ENCODE measurements at regions not wholly inside any gene's neighbourhood (a gene's known extent, or its start where the extent isn't known, plus 50 kb on each side); places are given as distances from the start of the nearest gene placed in this dataset.
"Not testable (repeated sequence)": the region's sequence is repeated elsewhere in the genome, so short reads cannot be mapped to it uniquely, and the experiment has no call there.

DNA sequence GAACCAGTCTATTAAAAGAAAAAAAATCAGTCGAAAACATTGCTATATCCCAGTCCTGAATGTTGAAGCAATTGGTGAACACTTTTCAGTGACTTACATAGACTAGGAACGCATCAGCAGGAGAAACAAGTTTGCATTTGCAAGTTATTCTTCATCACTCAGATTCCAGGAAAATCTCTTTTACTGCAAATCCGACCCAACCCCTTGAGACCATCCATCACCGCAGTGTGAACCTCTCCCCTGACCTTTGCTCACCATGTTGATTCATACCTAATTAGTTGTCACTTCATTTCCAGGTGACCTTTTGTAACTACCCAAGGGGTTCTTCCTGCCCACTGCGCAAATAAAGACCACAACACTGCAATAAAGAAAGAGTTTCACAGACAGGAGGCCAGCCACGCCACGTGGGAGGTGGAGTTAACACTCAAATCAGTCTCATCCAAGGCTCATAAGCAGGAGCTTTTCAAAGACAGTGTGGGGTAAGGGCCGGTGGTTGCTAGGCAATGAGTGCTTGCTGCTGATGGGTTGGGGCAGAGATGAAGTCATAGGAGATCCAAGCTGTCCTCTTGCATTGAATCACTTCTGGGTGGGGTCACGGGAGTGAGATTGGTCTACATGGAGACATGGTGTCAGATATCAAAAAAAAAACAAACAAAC lies 241.3 kb upstream of the TMEM132C start:
- no peak overlapping the region for H3K4me3 ChIP-seq (replicated peaks in 1 of 2; ENCODE audit: low read depth in 2 of 2, low read length in 2 of 2)
- TF ChIP-seq, protein P1, sequence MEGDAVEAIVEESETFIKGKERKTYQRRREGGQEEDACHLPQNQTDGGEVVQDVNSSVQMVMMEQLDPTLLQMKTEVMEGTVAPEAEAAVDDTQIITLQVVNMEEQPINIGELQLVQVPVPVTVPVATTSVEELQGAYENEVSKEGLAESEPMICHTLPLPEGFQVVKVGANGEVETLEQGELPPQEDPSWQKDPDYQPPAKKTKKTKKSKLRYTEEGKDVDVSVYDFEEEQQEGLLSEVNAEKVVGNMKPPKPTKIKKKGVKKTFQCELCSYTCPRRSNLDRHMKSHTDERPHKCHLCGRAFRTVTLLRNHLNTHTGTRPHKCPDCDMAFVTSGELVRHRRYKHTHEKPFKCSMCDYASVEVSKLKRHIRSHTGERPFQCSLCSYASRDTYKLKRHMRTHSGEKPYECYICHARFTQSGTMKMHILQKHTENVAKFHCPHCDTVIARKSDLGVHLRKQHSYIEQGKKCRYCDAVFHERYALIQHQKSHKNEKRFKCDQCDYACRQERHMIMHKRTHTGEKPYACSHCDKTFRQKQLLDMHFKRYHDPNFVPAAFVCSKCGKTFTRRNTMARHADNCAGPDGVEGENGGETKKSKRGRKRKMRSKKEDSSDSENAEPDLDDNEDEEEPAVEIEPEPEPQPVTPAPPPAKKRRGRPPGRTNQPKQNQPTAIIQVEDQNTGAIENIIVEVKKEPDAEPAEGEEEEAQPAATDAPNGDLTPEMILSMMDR (IDR thresholded peaks at IDR 0.05; ENCODE audit: low read depth, low read length) = no peak
- no peak for DNase-seq (ENCODE audit: low read depth in 2 of 2)

DNA sequence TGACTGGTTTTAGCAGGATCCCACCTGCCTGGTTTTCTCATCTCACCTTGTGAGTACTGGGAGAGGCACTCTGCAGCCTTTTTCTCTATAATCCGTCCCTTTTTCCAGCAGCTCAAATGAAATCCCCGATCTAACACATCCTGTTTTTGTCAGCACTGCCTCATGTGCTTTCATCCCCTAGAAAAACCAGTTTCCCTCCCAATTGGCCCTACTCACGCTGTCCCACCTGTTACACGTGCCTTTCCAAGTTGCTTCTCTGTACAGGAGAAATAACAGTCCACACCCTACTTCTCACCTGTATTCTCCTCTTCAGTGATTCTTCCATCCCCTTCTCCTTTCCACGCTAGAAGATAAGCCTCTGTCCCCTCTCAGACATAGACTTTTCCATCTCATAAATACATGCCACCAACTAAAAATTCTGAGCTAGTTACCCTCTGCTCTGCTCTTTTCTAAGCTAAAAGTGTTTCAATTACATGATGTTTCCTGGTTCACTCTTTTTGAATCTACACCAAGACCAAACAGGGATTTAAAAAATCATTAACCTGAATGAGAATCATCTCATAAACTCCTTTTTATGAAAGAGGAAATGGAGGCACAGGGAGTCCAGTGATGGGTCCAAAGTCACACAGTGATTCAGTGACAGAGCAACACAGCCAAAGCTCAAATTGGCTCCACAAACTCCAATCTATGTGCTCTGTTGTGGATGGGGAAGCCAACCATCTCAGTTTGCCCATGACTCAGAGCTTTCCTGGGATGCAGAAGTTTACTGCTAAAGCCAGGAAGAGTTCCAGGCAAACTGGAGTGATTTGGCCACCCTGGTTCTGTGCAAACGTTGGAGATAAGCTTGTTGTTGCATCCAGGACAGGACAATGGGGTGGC lies 240.0 kb upstream of the TMEM132C start:
- no peak for DNase-seq (ENCODE audit: low read depth in 2 of 2)
- H3K4me3 ChIP-seq (replicated peaks in 1 of 2; ENCODE audit: low read depth in 2 of 2, low read length in 2 of 2) = no peak overlapping the region
- TF ChIP-seq, protein P1 (IDR thresholded peaks at IDR 0.05; ENCODE audit: low read depth, low read length) = no peak

DNA sequence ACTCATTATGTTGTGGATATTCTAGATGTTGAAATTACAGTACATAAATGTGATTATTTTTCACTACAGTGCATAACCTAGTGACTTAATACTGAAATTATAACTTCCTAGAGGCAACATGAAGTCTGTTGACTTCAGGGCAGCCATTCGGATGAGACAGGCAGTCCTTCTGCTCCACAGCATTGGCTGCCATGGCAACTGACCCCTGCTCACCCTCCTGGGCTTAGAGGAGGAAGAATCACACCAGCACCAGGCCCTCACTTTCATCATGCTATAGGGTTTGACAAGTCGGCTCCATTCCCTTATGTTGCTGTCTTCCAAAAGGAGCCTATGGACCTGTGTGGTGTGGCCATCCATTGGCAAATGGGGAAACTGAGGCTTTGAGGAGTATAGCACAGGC lies 233.5 kb upstream of the TMEM132C start:
- DNase-seq (ENCODE audit: low read depth in 2 of 2) = no peak
- TF ChIP-seq, protein P1 (IDR thresholded peaks at IDR 0.05; ENCODE audit: low read depth, low read length) = no peak
- no peak overlapping the region for H3K4me3 ChIP-seq (replicated peaks in 1 of 2; ENCODE audit: low read depth in 2 of 2, low read length in 2 of 2)

GRCh38 chr12:128040971-128041370 lies 226.0 kb upstream of the TMEM132C start:
- TF ChIP-seq, protein P1 (IDR thresholded peaks at IDR 0.05; ENCODE audit: low read depth, low read length) = no peak
- DNase-seq (ENCODE audit: low read depth in 2 of 2) = no peak
- H3K4me3 ChIP-seq (replicated peaks in 1 of 2; ENCODE audit: low read depth in 2 of 2, low read length in 2 of 2) = no peak overlapping the region

- H3K4me3 ChIP-seq (replicated peaks in 1 of 2; ENCODE audit: low read depth in 2 of 2, low read length in 2 of 2); DNase-seq (ENCODE audit: low read depth in 2 of 2): not testable (repeated sequence)
Observed at GRCh38 chr12:128042283-128042682, 224.7 kb upstream of the TMEM132C start.

DNA sequence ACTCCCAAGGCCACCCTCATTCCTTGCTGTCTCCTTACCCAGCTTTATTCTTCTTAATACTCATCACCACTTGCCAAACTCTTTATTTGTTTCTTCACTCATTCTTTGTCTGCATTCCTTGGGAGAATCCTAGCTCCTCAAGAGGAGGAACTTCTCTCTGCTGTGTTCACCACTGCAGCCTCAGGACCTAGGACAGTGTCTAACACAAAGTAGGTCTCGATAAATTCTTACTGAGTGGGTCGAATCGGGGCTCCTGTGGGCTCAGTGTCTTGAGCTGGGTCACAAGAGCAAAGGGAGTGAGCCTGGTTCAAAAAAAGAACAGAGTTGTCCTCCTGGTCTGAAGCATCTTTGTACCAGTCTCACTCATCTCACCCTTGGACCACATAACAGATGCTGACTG lies 224.1 kb upstream of the TMEM132C start:
- TF ChIP-seq, protein P1 (IDR thresholded peaks at IDR 0.05; ENCODE audit: low read depth, low read length) = no peak
- no peak for DNase-seq (ENCODE audit: low read depth in 2 of 2)
- H3K4me3 ChIP-seq (replicated peaks in 1 of 2; ENCODE audit: low read depth in 2 of 2, low read length in 2 of 2) = no peak overlapping the region

DNA sequence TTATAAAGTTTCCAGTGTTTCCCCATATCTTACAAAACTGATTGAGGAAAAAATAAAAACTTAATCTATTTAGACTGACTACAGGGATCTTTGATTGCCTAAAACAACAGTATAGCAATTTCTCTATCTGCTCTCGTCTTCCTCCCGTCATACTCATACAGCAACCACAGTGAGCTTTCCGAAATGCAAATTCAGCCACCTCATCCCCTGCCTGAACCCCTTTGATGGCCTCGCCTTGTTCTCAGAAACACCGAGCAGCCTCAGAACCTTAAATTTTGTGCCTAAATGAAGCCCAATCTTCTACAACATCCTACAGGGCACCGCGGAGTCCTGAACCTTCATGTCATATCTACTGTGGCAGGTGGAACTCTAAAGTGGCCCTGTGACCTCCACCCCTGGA lies 223.7 kb upstream of the TMEM132C start:
- no peak overlapping the region for H3K4me3 ChIP-seq (replicated peaks in 1 of 2; ENCODE audit: low read depth in 2 of 2, low read length in 2 of 2)
- DNase-seq (ENCODE audit: low read depth in 2 of 2) = no peak
- TF ChIP-seq, protein P1 (IDR thresholded peaks at IDR 0.05; ENCODE audit: low read depth, low read length) = no peak

All from cardiac fibroblast (primary cell).